Parathyroid adenoma (tissue), 2 donors: ENCODE measurements at regions not wholly inside any gene's neighbourhood (a gene's known extent, or its start where the extent isn't known, plus 50 kb on each side); places are given as distances from the start of the nearest gene placed in this dataset.
"Not testable (repeated sequence)": the region's sequence is repeated elsewhere in the genome, so short reads cannot be mapped to it uniquely, and the experiment has no call there.

Experiments used
- H2AFZ ChIP-seq: fragments of 300-600 bp; sonication (generic); one replicate; pipeline ENCODE4 v1.7.0; 2017; ENCODE audit warnings: antibody characterized with exemption, mild to moderate bottlenecking
- H3K27ac ChIP-seq: fragments of 300-600 bp; sonication (generic); one replicate; pipeline ENCODE4 v1.7.0; 2017
- H3K27me3 ChIP-seq: fragments of 300-600 bp; sonication (generic); one replicate; pipeline ENCODE4 v1.7.0; 2017; ENCODE audit warnings: low read length; ENCODE audit not compliant: control insufficient read depth, insufficient read depth
- H3K36me3 ChIP-seq: fragments of 300-600 bp; sonication (generic); one replicate; pipeline ENCODE4 v1.7.0; 2017; ENCODE audit warnings: low read length; ENCODE audit not compliant: control insufficient read depth, insufficient read depth
- H3K4me1 ChIP-seq: fragments of 300-600 bp; sonication (generic); one replicate; pipeline ENCODE4 v1.7.0; 2017; ENCODE audit warnings: control low read depth
- H3K4me2 ChIP-seq: fragments of 300-600 bp; sonication (generic); one replicate; pipeline ENCODE4 v1.7.0; 2017; ENCODE audit warnings: low read length
- H3K4me3 ChIP-seq: fragments of 300-600 bp; sonication (generic); one replicate; pipeline ENCODE4 v1.7.0; 2017; ENCODE audit warnings: low read depth, low read length
- H3K79me2 ChIP-seq: fragments of 300-600 bp; sonication (generic); one replicate; pipeline ENCODE4 v1.7.0; 2017; ENCODE audit warnings: control low read depth
- H3K9ac ChIP-seq: fragments of 300-600 bp; sonication (generic); one replicate; pipeline ENCODE4 v1.7.0; 2017; ENCODE audit warnings: mild to moderate bottlenecking
- H3K9me3 ChIP-seq: fragments of 300-600 bp; sonication (generic); one replicate; pipeline ENCODE4 v1.7.0; 2017; ENCODE audit warnings: low read length; ENCODE audit not compliant: control insufficient read depth
- TF ChIP-seq, protein P1 (sequence below): fragments of 300-600 bp; sonication (generic); IDR thresholded peaks from one replicate; pipeline ENCODE4 v1.7.0; 2017; ENCODE audit warnings: antibody characterized with exemption, mild to moderate bottlenecking
- donor health status: primary hyperparathyroidism.

DNA sequence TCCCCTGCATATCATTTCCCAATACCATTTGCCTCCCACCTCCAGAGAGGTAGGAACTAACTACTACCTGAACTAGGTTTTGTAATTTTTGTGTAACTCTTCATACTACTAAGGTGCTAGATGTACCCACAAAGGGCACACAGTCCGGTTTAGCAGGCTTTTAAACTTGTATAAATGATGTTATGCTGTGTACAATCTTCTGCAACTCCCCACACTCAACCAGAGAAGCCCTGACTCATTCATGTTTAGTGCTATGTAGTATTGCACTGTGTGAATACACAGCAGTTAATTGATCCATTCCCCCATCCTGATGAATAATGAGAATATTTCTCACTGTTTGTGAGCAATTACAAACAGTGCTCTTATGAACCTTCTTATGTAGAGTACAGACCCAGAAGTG is 285.6 kb downstream of the SMAD2 start:
- no peak overlapping the region for H3K4me3 ChIP-seq
- TF ChIP-seq, protein P1, sequence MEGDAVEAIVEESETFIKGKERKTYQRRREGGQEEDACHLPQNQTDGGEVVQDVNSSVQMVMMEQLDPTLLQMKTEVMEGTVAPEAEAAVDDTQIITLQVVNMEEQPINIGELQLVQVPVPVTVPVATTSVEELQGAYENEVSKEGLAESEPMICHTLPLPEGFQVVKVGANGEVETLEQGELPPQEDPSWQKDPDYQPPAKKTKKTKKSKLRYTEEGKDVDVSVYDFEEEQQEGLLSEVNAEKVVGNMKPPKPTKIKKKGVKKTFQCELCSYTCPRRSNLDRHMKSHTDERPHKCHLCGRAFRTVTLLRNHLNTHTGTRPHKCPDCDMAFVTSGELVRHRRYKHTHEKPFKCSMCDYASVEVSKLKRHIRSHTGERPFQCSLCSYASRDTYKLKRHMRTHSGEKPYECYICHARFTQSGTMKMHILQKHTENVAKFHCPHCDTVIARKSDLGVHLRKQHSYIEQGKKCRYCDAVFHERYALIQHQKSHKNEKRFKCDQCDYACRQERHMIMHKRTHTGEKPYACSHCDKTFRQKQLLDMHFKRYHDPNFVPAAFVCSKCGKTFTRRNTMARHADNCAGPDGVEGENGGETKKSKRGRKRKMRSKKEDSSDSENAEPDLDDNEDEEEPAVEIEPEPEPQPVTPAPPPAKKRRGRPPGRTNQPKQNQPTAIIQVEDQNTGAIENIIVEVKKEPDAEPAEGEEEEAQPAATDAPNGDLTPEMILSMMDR, result no peak

GRCh38 chr18:47637551-47637950 is 292.9 kb downstream of the SMAD2 start:
- not testable (repeated sequence) for H3K27me3 ChIP-seq, H3K4me3 ChIP-seq, H3K9ac ChIP-seq, H3K36me3 ChIP-seq, H3K79me2 ChIP-seq, H2AFZ ChIP-seq, H3K9me3 ChIP-seq, H3K27ac ChIP-seq, H3K4me1 ChIP-seq, H3K4me2 ChIP-seq

More for the DNA sequence above, 285.6 kb downstream of the SMAD2 start:
- Histone ChIP-seq H2AFZ (no peak overlapping the region), H3K79me2 (no peaks in the 10 kb centered on the region), H3K27me3 (no peaks in the 10 kb centered on the region), H3K9me3 (no peaks in the 10 kb centered on the region), H3K4me2 (no peak overlapping the region), H3K27ac (no peak overlapping the region), H3K9ac (no peak overlapping the region), H3K4me1 (no peaks in the 10 kb centered on the region), H3K36me3 (no peaks in the 10 kb centered on the region)

- Histone ChIP-seq H3K9ac (no peak overlapping the region), H2AFZ (no peak overlapping the region), H3K27ac (no peak overlapping the region), H3K79me2 (no peaks in the 10 kb centered on the region), H3K36me3 (no peaks in the 10 kb centered on the region), H3K4me2 (no peak overlapping the region), H3K4me1 (no peaks in the 10 kb centered on the region), H3K9me3 (no peaks in the 10 kb centered on the region), H3K4me3 (no peak overlapping the region), H3K27me3 (no peaks in the 10 kb centered on the region)
- TF ChIP-seq, protein P1, result no peak
These were observed 295.0 kb downstream of the SMAD2 start for GRCh38 chr18:47635416-47635815.

GRCh38 chr18:47632970-47633635 is 297.4 kb downstream of the SMAD2 start:
- no peak overlapping the region for H3K27ac ChIP-seq
- H3K9ac ChIP-seq, result no peak overlapping the region
- H2AFZ ChIP-seq, result no peak overlapping the region
- no peaks in the 10 kb centered on the region for H3K9me3 ChIP-seq
- no peaks in the 10 kb centered on the region for H3K4me1 ChIP-seq
- no peaks in the 10 kb centered on the region for H3K79me2 ChIP-seq
- TF ChIP-seq, protein P1, result no peak
- no peak overlapping the region for H3K4me2 ChIP-seq
- H3K4me3 ChIP-seq, result no peak overlapping the region
- no peaks in the 10 kb centered on the region for H3K36me3 ChIP-seq
- H3K27me3 ChIP-seq, result no peaks in the 10 kb centered on the region

DNA sequence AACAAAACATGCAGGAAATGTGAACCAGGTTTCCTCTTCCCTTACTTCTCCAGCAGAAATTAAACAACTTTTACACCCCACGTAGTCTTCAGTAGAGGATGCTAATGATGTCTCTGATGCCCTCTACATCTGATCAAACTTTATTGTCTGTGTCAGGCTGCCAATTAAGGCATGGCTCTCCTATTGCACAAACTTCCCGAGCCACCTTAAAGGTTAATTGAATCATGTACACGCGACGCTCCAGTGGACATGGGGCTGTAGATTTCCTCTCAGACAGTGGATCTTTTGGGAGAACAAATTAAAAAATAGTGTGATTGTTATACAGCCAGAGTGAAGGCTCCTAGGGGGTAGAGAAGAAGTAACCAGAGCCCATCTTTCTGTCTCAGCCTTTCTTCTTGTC is 301.6 kb downstream of the SMAD2 start:
- no peaks in the 10 kb centered on the region for H3K27me3 ChIP-seq
- H3K79me2 ChIP-seq, result no peaks in the 10 kb centered on the region
- H2AFZ ChIP-seq, result no peak overlapping the region
- H3K9me3 ChIP-seq, result no peaks in the 10 kb centered on the region
- no peaks in the 10 kb centered on the region for H3K36me3 ChIP-seq
- no peak overlapping the region for H3K27ac ChIP-seq
- no peak overlapping the region for H3K4me3 ChIP-seq
- H3K4me1 ChIP-seq, result no peaks in the 10 kb centered on the region
- H3K4me2 ChIP-seq, result no peak overlapping the region
- no peak overlapping the region for H3K9ac ChIP-seq
- TF ChIP-seq, protein P1, result no peak
